ENCODE measurements at regions not wholly inside any gene's neighbourhood (a gene's known extent, or its start where the extent isn't known, plus 50 kb on each side); places are given as distances from the start of the nearest gene placed in this dataset.
A peak's percentile ranks its signal among the peaks of the same experiment; 100 is the strongest.
"Not testable (repeated sequence)": the region's sequence is repeated elsewhere in the genome, so short reads cannot be mapped to it uniquely, and the experiment has no call there.

- DNase-seq, result no peak
These were observed 56.3 kb upstream of the SPEF2 start for GRCh38 chr5:35561396-35561795.

DNA sequence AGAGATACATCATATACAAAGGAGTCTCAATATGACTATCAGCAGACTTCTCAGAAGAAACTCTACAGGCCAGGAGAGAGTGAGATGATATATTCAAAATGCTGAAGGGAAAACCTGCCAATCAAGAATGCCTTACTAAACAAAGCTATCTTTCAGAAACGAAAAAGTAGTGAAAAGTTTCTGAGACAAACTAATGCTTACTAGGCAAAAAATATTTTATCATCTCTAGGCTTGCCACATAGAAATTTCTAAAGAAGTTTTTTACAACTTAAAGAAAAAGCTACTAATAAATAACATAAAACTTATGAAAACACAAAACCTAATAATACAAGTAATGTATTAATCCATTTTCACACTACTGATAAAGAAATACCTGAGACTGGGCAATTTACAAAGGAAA is 59.9 kb upstream of the SPEF2 start:
- DNase-seq, result no peak

- DNase-seq, result no peak
These were observed 60.5 kb upstream of the SPEF2 start for GRCh38 chr5:35557199-35557598.

DNA sequence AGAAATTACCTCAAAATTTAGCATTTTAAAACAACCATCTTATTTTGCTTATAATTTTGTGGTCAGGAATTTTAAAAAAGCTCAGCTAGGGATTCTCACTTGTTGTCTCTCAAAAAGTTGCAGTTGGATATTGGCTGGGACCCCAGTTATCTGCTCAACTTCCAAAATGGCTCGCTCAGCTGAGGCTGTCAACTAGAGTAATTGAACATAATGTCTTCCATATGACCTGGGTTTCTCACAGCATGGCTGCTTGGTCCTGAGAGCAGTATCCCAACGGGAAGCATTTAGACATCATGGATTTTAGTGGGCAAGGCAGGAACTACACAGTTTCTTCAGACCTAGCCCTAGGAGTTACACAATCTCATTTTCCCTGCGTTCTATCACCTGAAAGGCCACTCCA is 63.6 kb upstream of the SPEF2 start:
- DNase-seq, result no peak

DNA sequence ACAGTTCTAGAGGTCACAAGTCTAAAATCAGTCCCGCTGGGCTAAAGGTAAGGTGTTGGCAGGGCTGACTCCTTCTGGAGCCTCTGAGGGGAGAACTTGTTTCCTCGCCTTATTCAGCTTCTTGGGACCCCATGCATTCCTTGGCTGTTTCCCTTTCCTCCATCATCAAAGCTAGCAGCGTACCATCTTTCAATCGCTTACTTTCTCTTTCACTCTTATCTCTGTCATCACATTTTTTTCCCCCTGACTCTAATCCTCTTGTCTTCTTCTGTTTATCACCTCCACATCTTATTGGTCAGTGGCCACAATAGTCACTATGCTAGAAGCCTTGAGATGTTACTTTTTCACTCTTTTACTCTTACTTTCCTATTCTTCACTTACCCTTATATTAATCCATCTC is 72.5 kb upstream of the SPEF2 start:
- no peak for DNase-seq

DNA sequence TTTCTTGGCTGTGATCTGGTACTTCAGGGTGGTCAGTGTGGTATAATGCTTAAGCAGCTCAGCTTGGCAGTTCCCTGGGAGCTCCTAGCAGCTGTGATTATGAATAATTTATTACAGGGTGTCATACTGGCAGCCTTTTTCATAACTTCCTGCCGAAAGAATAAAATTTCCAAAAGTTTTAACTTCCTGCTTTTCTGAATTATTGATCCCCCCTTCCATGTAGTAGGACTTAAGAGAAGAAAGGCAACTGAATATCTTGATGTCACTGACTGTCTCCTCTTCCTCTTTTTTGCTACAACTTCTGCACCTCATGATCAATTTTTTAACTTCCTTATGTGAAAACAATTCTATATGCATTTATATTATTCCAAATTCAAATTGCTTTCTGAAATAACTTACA is 74.3 kb upstream of the SPEF2 start:
- DNase-seq, result no peak

DNA sequence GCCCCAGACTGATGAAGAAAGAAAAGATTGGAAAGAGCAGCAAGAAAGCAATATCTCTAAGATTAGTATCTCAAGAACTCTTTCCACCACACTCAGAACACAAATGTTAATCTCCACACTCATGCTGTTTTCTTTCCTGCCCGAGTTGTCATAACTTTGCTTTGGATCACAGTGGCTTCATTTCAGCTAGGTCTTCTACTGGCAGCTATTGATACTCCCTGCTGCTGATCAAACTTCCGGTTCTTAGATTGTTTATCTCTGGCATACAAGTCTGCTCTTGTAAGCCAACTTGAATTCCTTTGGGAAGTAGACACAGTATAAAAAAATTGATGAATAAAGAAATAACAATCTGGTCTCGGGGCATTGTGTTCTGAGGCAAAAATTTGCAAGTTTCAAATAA is 77.7 kb upstream of the SPEF2 start:
- DNase-seq, result no peak

- no peak for DNase-seq
These were observed 79.3 kb upstream of the SPEF2 start for GRCh38 chr5:35538198-35538931.

- DNase-seq, result no peak
These were observed 84.5 kb upstream of the SPEF2 start for GRCh38 chr5:35533156-35533555.

GRCh38 chr5:35531553-35531952 is 86.1 kb upstream of the SPEF2 start:
- not testable (repeated sequence) for DNase-seq

DNA sequence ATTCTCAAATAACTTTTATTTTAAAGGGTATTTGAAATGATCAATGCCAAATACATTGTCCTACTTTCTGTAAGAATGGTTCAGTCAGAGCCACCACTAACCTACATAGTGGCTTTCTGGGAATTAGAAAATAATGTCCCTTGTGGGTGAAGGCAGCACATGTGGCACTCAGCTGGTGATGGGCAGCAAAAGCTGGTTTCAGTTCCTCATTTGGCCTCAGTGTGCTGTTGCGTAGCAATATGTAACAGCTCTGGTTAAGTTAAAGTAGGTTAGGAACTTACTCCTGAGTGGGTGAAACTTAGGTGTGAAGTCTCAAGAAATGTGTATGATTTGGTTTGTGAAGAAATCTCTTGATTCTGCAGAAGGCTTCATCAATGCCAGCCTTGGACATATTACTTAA is 99.6 kb upstream of the SPEF2 start:
- DNase-seq, result no peak

GRCh38 chr5:35516271-35516670 is 101.4 kb upstream of the SPEF2 start:
- no peak for DNase-seq

- no peak for DNase-seq
These were observed 104.1 kb upstream of the SPEF2 start for GRCh38 chr5:35513612-35514011.

- DNase-seq, result no peak
These were observed 115.5 kb upstream of the SPEF2 start for GRCh38 chr5:35502206-35502605.

DNA sequence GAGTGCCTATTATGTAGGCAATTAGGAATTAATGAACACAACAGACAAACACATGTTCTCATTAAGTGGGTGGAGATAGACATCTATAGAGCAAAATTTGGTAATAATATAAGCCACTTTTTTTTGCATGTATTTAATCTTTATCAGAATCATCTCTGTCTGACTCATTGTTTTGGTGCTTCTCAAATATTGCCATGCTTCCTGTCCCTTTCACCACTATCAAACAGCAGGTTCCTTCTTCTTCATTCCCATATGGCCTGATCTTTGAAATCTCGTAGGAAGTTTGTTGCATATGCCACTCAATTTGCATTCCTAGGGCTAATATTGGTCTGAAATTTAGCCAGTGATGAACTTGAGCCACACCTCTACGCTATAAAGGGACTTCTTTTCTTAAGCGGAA is 128.9 kb upstream of the SPEF2 start:
- no peak for DNase-seq

DNA sequence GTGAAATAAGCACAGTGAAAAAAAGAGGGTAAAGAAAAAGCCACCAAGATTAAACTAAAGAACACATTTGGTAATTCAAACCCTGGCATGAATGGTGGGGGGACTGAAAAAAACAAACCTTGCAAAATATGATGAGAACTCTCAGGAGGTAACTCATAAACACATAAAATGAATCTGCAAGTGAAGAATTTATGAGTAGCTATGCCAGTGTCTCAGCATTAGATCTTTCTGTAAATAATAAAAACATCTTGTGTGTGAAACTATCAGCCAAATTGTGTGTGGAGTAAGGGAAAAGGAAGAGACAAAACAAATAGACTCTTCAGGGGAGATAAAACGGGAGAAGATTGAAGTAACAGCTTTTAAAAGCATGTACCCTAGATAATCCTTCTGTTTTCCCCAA is 129.6 kb upstream of the SPEF2 start:
- no peak for DNase-seq

- no peak for DNase-seq
These were observed 130.2 kb upstream of the SPEF2 start for GRCh38 chr5:35487233-35488025.

- DNase-seq, result no peak
These were observed 132.2 kb upstream of the SPEF2 start for GRCh38 chr5:35485487-35485886.

DNA sequence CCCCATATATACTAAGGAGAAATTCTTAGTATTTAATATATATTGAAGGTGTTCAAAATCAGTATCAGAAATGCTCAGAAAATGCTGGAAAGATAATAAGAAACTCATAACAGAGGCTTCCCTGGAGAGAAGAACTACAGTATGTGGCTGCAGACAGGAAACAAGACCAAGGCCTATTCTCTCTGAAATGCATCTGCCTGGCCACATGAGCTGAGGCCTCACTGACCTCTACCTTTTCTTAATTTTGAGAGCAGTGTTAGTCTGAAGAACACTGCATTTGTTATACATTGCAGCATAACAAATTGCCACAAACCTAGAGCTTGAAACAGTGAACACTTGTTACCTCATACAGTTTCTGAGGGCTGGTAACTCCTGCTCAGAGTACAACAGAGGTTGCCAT is 133.4 kb upstream of the SPEF2 start:
- no peak for DNase-seq

- DNase-seq, result no peak
These were observed 133.9 kb upstream of the SPEF2 start for GRCh38 chr5:35483780-35484179.

DNA sequence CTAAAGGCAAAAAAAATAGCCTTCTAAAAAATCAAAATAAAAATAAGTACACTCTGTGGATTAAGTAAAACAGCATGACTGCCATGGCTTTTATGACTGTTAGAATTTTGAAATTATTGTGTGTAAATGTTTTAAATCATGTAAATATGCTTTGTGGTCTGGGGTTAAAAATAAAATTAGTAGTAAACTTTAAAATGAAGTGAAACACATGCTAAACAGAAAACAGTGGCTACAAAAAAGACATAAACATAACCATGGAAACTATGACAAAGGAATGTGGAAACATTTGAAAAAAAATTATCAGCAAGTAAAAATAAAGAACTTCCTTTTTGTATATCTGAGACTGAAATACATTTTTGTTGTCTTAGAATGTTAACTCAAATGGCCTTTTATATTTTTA is 134.5 kb upstream of the SPEF2 start:
- no peak for DNase-seq

GRCh38 chr5:35482167-35482755 is 135.4 kb upstream of the SPEF2 start:
- DNase-seq, result no peak

DNA sequence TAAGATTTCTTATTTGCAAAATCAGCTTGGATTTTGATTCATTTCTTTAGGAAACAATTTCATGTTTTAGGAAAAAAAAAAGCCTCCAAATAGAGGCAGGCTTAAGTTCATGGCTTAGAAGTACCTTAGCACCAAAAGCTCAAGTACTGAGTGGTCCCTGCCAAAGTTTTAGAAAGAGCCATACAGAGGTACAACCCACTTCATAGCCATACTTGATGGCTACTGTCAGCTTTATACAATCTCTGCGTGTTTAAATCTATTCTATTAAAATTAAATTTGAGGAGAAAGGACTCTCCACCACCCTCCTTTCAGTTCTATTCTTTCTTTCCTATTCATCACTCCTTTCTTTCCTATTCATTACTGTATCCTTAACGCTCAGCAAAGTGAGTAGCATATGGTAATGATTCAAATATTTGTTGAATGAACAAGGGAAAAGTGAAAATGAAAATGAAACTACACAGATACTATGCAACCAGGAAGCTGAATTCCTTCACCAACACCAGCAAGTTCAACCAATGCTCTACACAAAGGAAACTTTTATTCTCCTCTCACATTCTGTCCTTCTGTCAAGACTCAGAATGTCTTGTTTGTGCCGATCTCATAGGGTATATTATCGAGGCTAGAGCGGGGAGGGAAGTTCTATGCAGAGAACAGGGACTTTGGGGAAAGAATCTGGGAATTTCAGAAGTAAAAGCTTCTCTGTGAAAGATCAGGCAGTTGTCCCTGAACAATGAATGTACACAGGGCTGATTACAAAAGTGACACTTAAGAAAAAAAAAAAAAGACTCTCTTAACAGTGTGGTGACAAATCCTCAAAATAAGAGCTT is 138.6 kb upstream of the SPEF2 start:
- DNase-seq, result peak; percentile 41
